AG10803 (cell line): ENCODE measurements at regions not wholly inside any gene's neighbourhood (a gene's known extent, or its start where the extent isn't known, plus 50 kb on each side); places are given as distances from the start of the nearest gene placed in this dataset.
"Not testable (repeated sequence)": the region's sequence is repeated elsewhere in the genome, so short reads cannot be mapped to it uniquely, and the experiment has no call there.

ENCODE experiments used
- DNase-seq: peaks from one replicate; pipeline ENCODE4 v3.0.0; 2010; ENCODE audit warnings: low read depth
- H3K4me3 ChIP-seq: 2 replicates; pipeline ENCODE4 v1.5.1; 2011; ENCODE audit warnings: mild to moderate bottlenecking, low read length, control low read depth
- TF ChIP-seq, protein P1 (sequence below): conservative IDR thresholded peaks from 2 replicates; pipeline ENCODE4 v1.5.1; 2011; ENCODE audit warnings: mild to moderate bottlenecking, low read length, control low read depth, inconsistent platforms

DNA sequence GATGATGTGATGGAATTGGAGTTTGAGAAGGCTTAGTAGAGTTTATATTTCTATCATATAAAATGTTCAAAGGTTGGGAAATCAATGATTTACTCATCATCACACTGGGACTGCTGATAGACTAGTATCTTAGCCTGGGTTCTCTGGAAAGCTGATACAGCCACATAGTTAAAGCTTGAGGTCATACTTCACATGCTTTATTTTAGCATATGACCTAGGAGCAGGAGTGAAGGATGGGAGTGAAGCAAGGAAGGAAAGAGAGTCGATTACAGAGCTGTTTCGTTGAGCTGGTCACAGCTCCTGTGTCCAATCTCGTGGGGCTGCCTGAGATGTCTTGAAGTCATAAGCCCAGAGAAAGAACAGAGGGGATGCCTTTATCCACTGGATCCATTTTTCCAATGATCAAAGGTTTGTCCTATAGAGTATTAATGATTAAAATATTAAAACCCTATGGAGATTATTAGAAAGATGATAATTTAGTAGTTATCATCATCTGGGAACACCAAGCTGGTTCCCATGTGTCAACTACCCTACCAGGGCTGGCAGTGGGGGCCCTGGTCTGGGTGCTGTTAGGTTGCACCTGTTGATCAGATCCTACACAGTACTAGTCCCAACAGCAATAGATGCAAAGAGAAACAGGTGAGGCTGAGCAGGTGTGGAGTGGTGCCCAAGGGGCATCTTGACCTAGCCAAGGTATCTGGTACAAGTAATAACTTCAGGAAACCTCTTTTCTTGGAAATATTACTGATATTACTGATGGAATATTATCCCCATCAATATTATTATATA is 77.8 kb downstream of the BAMBI start:
- no peak for DNase-seq
- TF ChIP-seq, protein P1, sequence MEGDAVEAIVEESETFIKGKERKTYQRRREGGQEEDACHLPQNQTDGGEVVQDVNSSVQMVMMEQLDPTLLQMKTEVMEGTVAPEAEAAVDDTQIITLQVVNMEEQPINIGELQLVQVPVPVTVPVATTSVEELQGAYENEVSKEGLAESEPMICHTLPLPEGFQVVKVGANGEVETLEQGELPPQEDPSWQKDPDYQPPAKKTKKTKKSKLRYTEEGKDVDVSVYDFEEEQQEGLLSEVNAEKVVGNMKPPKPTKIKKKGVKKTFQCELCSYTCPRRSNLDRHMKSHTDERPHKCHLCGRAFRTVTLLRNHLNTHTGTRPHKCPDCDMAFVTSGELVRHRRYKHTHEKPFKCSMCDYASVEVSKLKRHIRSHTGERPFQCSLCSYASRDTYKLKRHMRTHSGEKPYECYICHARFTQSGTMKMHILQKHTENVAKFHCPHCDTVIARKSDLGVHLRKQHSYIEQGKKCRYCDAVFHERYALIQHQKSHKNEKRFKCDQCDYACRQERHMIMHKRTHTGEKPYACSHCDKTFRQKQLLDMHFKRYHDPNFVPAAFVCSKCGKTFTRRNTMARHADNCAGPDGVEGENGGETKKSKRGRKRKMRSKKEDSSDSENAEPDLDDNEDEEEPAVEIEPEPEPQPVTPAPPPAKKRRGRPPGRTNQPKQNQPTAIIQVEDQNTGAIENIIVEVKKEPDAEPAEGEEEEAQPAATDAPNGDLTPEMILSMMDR: no peak
- H3K4me3 ChIP-seq: no peak overlapping the region

- TF ChIP-seq, protein P1: no peak
- no peak overlapping the region for H3K4me3 ChIP-seq
- DNase-seq: no peak
These were observed 83.9 kb downstream of the BAMBI start for GRCh38 chr10:28761084-28761846.

- TF ChIP-seq, protein P1: no peak
- DNase-seq: no peak
- no peak overlapping the region for H3K4me3 ChIP-seq
These were observed 86.3 kb downstream of the BAMBI start for GRCh38 chr10:28763471-28764170.

GRCh38 chr10:28765641-28766040 is 88.3 kb downstream of the BAMBI start:
- no peak for DNase-seq
- TF ChIP-seq, protein P1: no peak
- no peak overlapping the region for H3K4me3 ChIP-seq

- no peak overlapping the region for H3K4me3 ChIP-seq
- TF ChIP-seq, protein P1: no peak
- DNase-seq: no peak
These were observed 90.9 kb downstream of the BAMBI start for GRCh38 chr10:28768227-28768626.

DNA sequence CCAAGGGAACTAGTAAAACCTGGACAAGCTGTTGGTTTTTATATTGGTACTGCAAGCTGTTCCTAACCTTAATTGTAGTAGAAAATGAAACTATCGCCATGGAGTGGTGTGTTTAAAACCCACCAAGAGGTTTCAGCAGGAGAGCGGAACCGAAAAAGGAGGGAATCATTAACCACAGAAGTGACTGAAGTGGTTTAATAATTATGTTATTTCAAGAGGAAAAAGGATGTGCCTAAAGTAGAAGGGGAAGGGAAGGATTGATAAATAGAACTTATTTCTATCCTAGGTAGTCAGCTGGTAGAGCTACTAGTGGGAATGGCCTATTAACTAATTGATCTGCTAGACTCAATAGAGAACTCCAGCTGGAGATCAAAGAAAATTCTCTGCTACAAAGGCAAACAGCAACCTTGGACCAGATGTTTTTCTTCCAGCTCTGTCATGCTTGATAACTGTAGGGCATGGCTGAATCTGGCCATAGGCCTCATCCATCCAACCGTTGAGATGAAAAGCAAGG is 91.8 kb downstream of the BAMBI start:
- TF ChIP-seq, protein P1: no peak
- DNase-seq: no peak
- H3K4me3 ChIP-seq: no peak overlapping the region

DNA sequence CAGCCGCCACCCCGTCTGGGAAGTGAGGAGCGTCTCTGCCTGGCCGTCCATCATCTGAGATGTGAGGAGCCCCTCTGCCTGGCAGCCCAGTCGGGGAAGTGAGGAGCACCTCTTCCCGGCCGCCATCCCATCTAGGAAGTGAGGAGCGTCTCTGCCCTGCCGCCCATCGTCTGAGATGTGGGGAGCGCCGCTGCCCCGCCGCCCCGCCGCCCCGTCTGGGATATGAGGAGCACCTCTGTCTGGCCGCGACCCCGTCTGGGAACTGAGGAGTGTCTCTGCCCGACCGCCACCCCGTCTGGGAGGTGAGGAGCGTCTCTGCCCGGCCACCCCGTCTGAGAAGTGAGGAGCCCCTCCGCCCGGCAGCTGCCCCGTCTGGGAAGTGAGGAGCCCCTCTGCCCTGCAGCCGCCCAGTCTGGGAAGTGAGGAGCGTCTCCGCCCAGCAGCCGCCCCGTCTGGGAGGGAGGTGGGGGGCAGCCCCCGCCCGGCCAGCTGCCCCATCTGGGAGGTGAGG is 94.3 kb downstream of the BAMBI start:
- DNase-seq, H3K4me3 ChIP-seq: not testable (repeated sequence)
